COR-L47 (cell line): ENCODE measurements at regions not wholly inside any gene's neighbourhood (a gene's known extent, or its start where the extent isn't known, plus 50 kb on each side); places are given as distances from the start of the nearest gene placed in this dataset.
"Not testable (repeated sequence)": the region's sequence is repeated elsewhere in the genome, so short reads cannot be mapped to it uniquely, and the experiment has no call there.

Experiments used
- DNase-seq: peaks from one replicate; lab custom pipeline; 2025; lab: John Stamatoyannopoulos, UW

- no peak for DNase-seq
Measured at GRCh38 chr3:191148131-191148530, 50.9 kb upstream of the OSTN start.

GRCh38 chr3:191143224-191143623 is 55.8 kb upstream of the OSTN start:
- no peak for DNase-seq

- DNase-seq: no peak
Measured at GRCh38 chr3:191141728-191142127, 57.3 kb upstream of the OSTN start.

- DNase-seq: no peak
Measured at GRCh38 chr3:191139736-191140135, 59.3 kb upstream of the OSTN start.

GRCh38 chr3:191138937-191139336 is 60.1 kb upstream of the OSTN start:
- no peak for DNase-seq

GRCh38 chr3:191137708-191138107 is 61.3 kb upstream of the OSTN start:
- DNase-seq: no peak

- peak; percentile 12 for DNase-seq
Measured at GRCh38 chr3:191136347-191136746, 62.7 kb upstream of the OSTN start.

- DNase-seq: no peak
Measured at GRCh38 chr3:191135175-191135574, 63.9 kb upstream of the OSTN start.

GRCh38 chr3:191133359-191133758 is 65.7 kb upstream of the OSTN start:
- DNase-seq: no peak

GRCh38 chr3:191131305-191131704 is 67.7 kb upstream of the OSTN start:
- DNase-seq: no peak

GRCh38 chr3:191124891-191125290 is 74.2 kb upstream of the OSTN start:
- not testable (repeated sequence) for DNase-seq

- no peak for DNase-seq
Measured at GRCh38 chr3:191123946-191124345, 75.1 kb upstream of the OSTN start.

GRCh38 chr3:191123231-191123630 is 75.8 kb upstream of the OSTN start:
- DNase-seq: no peak

GRCh38 chr3:191120447-191121298 is 78.4 kb upstream of the OSTN start:
- DNase-seq: no peak

GRCh38 chr3:191119415-191120295 is 79.4 kb upstream of the OSTN start:
- DNase-seq: no peak

- no peak for DNase-seq
Measured at GRCh38 chr3:191111722-191112121, 87.3 kb upstream of the OSTN start.

- DNase-seq: no peak
Measured at GRCh38 chr3:191105418-191105817, 93.6 kb upstream of the OSTN start.

- no peak for DNase-seq
Measured at GRCh38 chr3:191100516-191100915, 98.5 kb upstream of the OSTN start.

GRCh38 chr3:191094057-191094845 is 104.8 kb upstream of the OSTN start:
- no peak for DNase-seq

GRCh38 chr3:191087391-191087790 is 111.7 kb upstream of the OSTN start:
- no peak for DNase-seq

GRCh38 chr3:191085091-191085490 is 114.0 kb upstream of the OSTN start:
- no peak for DNase-seq

- not testable (repeated sequence) for DNase-seq
Measured at GRCh38 chr3:191078913-191079312, 120.1 kb upstream of the OSTN start.
